ENCODE measurements at regions not wholly inside any gene's neighbourhood (a gene's known extent, or its start where the extent isn't known, plus 50 kb on each side); places are given as distances from the start of the nearest gene placed in this dataset.
"Not testable (repeated sequence)": the region's sequence is repeated elsewhere in the genome, so short reads cannot be mapped to it uniquely, and the experiment has no call there.

DNA sequence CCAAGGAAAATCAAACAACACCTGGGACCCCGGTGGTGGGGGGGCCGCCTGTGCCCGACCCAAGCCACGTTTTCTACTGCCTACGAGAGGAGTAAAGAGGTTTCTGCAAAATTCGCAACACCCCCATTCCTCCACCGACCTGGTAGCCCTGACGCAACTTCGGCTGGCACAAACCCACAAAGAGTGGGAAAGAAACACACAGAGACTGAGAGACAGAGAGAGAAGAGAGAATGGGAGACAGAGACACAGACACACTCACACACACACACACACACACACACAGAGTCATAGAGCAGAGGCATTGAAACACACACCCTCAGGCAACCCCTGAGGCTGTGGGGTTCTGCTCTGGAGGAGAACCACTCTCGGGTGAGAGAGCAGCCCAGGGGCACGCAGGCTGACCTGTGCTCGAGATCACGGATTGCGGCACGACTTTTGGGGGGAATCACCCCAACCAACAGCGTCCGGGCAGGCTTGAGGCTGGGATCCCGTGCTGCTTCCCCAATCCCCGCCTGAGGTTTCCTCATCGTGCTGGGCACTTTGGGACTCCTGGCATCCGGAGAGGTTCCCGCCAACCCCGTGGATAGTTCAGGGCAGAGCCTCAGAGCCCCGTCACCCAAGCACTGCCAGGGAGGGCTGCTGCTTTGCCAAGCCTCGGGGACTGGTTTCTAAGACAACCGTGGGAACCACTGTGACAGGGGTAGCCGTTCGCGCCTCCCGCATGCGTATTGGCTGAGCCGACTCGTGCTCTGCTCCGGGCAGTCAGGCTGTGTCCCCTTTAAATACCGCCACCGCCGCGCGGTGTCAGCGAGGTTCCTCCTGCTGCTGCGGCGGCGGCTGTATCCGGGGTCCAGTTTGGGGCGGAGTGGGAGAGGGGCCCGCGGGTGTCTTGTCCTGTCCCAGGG is 682.4 kb upstream of the TPTE start:
- no peak for DNase-seq (ENCODE audit: extremely low spot score in 2 of 2)
- intact Hi-C loops (cut with DNase I), result no loop called here
- no peak overlapping the region for H3K4me3 ChIP-seq
- no peaks in the 10 kb centered on the region for H3K4me1 ChIP-seq
- peaks cover 5% of the 10 kb centered on the region for H3K9me3 ChIP-seq
- no peaks in the 10 kb centered on the region for H3K27me3 ChIP-seq
- no peak overlapping the region for H3K27ac ChIP-seq
- TF ChIP-seq POLR2A (IDR thresholded peaks at IDR 0.05) (no peak), POLR2AphosphoS5 (IDR thresholded peaks at IDR 0.05; ENCODE audit: insufficient read depth in 1 of 2, low read depth in 1 of 2) (no peak)
- TF ChIP-seq, protein P1, sequence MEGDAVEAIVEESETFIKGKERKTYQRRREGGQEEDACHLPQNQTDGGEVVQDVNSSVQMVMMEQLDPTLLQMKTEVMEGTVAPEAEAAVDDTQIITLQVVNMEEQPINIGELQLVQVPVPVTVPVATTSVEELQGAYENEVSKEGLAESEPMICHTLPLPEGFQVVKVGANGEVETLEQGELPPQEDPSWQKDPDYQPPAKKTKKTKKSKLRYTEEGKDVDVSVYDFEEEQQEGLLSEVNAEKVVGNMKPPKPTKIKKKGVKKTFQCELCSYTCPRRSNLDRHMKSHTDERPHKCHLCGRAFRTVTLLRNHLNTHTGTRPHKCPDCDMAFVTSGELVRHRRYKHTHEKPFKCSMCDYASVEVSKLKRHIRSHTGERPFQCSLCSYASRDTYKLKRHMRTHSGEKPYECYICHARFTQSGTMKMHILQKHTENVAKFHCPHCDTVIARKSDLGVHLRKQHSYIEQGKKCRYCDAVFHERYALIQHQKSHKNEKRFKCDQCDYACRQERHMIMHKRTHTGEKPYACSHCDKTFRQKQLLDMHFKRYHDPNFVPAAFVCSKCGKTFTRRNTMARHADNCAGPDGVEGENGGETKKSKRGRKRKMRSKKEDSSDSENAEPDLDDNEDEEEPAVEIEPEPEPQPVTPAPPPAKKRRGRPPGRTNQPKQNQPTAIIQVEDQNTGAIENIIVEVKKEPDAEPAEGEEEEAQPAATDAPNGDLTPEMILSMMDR (IDR thresholded peaks at IDR 0.05), result no peak
- no peaks in the 10 kb centered on the region for H3K36me3 ChIP-seq

DNA sequence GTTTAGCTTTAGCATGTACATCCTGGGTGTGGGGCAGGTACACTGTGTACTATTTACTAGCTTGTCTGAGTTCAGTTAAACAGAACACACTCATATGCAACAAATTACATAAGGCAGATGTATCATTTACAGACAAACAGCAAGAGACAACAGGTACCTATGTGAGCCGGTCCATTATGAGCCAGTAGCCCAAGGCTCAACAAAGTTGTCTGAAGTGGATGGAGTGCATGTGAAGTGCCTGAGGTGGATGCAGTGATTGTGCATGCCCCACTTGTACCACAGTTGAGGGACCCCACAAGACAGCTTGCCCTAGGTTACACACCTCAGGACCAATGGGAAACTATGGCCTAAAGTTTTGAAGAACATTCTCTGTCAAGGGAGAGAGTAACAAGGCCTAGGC is 677.3 kb upstream of the TPTE start:
- intact Hi-C loops (cut with DNase I); H3K4me1 ChIP-seq; H3K9me3 ChIP-seq; H3K27ac ChIP-seq; DNase-seq (ENCODE audit: extremely low spot score in 2 of 2); H3K27me3 ChIP-seq; H3K36me3 ChIP-seq; H3K4me3 ChIP-seq: not testable (repeated sequence)

DNA sequence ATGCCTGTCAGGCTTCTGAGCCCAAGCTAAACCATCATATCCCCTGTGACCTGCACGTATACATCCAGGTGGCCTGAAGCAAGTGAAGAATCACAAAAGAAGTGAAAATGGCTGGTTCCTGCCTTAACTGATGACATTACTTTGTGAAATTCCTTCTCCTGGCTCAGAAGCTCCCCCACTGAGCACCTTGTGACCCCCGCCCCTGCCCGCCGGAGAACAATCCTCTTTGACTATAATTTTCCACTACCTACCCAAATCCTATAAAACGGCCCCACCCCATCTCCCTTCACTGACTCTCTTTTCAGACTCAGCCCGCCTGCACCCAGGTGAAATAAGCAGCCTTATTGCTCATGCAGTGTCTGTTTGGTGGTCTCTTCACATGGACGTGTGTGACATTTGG is 673.9 kb upstream of the TPTE start:
- intact Hi-C loops (cut with DNase I); H3K27ac ChIP-seq; H3K4me3 ChIP-seq; H3K9me3 ChIP-seq; H3K27me3 ChIP-seq; H3K4me1 ChIP-seq; H3K36me3 ChIP-seq; DNase-seq (ENCODE audit: extremely low spot score in 2 of 2): not testable (repeated sequence)

DNA sequence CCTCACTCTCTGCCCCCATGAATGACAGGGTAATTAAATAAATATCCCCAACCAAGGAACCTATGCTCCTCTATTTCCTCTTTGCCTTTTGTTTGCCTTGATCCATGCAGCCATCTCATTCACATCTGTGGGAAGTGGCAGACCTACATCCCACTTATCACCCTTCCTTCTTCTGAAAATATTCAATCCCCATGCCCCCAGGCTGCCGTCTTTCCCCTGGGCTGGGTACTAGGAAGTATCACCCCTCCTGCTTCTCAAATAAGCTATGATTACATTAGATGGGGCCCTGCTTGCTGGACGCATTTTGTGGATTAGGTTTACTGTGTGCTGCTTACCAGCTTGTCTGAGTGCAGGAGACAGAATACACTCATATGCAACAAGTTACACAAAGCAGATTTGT is 670.2 kb upstream of the TPTE start:
- intact Hi-C loops (cut with DNase I); DNase-seq (ENCODE audit: extremely low spot score in 2 of 2); H3K9me3 ChIP-seq: not testable (repeated sequence)

DNA sequence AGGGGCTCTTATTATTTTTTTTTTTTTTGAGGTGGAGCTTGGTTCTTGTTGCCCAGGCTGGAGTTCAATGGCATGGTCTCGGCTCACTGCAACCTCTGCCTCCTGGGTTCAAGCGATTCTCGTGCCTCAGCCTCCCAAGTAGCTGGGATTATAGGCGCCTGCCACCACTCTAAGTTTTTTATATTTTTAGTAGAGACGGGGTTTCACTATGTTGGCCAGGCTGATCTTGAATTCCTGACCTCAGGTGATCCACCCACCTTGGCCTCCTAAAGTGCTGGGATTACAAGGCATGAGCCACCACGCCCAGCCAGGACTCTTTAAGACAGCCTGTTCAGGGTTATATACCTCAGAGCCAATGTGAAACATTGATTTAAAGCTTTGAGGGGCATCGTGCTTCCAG is 669.7 kb upstream of the TPTE start:
- H3K9me3 ChIP-seq; H3K36me3 ChIP-seq; H3K27me3 ChIP-seq; DNase-seq (ENCODE audit: extremely low spot score in 2 of 2); H3K4me1 ChIP-seq; H3K4me3 ChIP-seq; H3K27ac ChIP-seq; intact Hi-C loops (cut with DNase I): not testable (repeated sequence)

More for the DNA sequence above, 670.2 kb upstream of the TPTE start:
- H3K4me3 ChIP-seq, H3K36me3 ChIP-seq, H3K27me3 ChIP-seq, H3K27ac ChIP-seq, H3K4me1 ChIP-seq: not testable (repeated sequence)

DNA sequence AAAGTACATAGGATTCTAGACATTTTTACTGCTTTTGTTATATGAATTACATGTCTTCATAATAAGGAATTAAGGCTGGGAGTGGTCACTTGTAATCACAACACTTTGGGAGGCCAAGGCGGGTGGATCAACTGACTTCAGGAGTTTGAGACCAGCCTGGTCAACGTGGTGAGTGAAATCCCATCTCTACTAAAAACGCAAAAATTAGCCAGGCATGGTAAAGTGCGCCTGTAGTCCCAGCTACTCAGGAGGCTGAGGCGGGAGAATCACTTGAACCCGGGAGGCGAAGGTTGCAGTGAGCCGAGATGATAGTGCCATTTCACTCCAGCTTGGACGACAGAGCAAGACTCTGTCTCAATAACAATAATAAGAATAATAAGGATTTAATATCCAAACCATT is 663.8 kb upstream of the TPTE start:
- H3K36me3 ChIP-seq; H3K4me3 ChIP-seq; H3K27me3 ChIP-seq; H3K27ac ChIP-seq; H3K9me3 ChIP-seq; H3K4me1 ChIP-seq; DNase-seq (ENCODE audit: extremely low spot score in 2 of 2); intact Hi-C loops (cut with DNase I): not testable (repeated sequence)

DNA sequence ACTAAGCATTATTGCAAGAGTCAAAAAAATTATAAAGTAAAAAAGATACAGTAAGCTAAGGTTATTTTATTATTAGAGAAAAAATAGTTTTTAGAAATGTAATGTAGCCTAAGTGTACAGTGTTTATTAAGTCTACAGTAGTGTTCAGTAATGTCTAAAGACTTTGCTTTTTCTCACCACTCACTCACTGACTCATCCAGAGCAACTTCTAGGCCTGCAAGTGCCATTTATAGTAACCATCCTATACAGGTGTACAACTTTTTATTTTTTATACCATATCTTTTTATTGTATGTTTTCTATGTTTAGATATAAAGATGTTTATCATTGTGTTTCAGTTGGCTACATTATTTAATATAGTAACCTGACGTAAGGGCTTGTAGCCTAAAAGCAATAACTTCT is 661.5 kb upstream of the TPTE start:
- DNase-seq (ENCODE audit: extremely low spot score in 2 of 2); H3K36me3 ChIP-seq; H3K27me3 ChIP-seq; H3K9me3 ChIP-seq; intact Hi-C loops (cut with DNase I); H3K27ac ChIP-seq; H3K4me1 ChIP-seq; H3K4me3 ChIP-seq: not testable (repeated sequence)

DNA sequence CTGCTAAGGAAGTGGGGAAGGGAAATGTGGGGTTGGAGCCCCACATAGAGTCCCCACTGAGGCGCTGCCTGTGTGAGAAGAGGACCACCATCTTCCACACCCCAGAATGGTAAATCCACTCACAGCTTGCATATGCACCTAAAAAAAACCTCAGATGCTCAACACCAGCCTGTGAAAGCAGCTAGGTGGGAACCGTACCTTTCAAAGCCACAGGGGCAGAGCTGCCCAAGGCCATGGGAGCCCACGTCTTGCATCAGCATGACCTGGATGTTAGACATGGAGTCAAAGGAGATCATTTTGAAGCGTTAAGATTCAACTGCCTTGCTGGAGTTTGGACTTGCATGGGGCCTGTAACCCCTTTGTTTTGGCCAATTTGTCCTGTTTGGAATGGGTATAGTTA is 658.9 kb upstream of the TPTE start:
- intact Hi-C loops (cut with DNase I); H3K4me3 ChIP-seq; H3K4me1 ChIP-seq; H3K27ac ChIP-seq; DNase-seq (ENCODE audit: extremely low spot score in 2 of 2); H3K27me3 ChIP-seq; H3K36me3 ChIP-seq: not testable (repeated sequence)
- H3K9me3 ChIP-seq, result peaks cover 19% of the 10 kb centered on the region

DNA sequence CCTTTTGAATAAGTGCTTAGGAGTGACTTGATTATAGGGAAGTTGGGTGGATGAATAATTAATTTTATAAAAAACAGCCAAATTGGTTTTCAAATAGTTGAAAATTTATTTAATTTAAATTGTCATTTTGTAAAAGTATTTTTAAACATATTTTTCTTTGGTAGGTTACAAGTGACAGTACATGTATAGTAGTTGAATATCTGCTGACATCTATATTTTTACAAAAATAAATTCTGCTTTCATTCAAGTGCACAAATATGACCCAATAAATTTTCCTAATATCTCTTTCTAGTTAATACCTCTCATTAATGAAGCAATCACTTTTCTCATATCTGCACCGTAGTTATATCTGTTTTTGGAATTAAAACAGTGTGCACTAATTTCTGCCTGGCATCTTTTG is 653.6 kb upstream of the TPTE start:
- H3K27ac ChIP-seq; intact Hi-C loops (cut with DNase I); H3K4me3 ChIP-seq; DNase-seq (ENCODE audit: extremely low spot score in 2 of 2); H3K27me3 ChIP-seq; H3K4me1 ChIP-seq; H3K36me3 ChIP-seq: not testable (repeated sequence)
- peaks cover 10% of the 10 kb centered on the region for H3K9me3 ChIP-seq

DNA sequence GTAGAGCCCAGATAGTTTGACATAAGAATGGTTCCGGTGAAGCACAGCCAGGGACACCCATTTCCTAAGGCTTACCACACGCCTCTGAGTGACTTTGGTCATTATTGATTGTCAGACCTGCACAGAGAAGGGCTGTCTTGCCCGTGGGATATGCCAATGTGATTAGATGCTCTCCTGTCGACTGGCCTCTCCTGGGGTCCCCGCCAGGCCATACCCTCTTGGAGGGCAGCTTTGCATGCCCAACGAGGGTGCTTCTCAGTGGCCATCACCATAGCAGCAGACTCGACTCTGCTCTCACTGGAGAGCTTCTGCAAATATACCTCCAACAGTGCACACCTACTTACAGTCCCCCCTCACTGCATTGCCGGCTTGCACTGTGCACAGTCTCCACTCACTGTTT is 648.3 kb upstream of the TPTE start:
- H3K36me3 ChIP-seq; H3K4me3 ChIP-seq; H3K9me3 ChIP-seq; DNase-seq (ENCODE audit: extremely low spot score in 2 of 2); H3K4me1 ChIP-seq; intact Hi-C loops (cut with DNase I); H3K27ac ChIP-seq; H3K27me3 ChIP-seq: not testable (repeated sequence)

DNA sequence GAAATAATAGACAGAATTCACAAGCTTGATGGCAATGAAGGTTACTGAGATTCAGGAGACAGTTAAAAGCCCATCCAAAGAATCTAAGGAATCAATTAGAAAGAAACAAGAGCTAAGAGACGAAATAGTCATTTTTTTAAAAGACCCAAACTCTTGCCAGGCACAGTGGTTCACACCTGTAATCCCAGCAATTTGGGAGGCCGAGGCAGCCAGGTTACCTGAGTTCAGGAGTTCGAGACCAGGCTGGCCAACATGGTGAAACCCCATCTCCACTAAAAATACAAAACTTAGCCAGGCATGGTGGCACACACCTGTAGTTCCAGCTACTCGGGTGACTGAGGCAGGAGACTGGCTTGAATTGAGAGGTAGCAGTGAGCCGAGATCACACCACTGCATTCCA is 647.2 kb upstream of the TPTE start:
- not testable (repeated sequence) for H3K9me3 ChIP-seq, H3K27ac ChIP-seq

DNA sequence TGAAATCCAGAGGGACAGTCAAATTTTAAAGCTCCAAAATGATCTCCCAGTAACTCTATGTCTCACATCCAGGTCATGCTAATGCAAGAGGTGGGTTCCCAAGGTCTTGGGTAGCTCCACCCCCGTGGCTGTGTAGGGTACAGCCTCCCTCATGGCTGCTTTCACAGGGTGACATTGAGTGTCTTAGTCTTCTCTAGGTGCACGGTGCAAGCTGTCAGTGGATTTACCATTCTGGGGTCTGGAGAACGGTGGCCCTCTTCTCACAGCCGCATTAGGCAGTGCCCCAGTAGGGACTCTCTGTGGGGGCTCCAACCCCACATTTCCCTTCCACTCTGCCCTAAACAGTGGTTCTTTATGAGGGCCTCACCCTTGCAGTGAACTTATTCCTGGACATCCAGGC is 640.0 kb upstream of the TPTE start:
- intact Hi-C loops (cut with DNase I); H3K4me3 ChIP-seq; H3K36me3 ChIP-seq; DNase-seq (ENCODE audit: extremely low spot score in 2 of 2); H3K27ac ChIP-seq; H3K27me3 ChIP-seq; H3K9me3 ChIP-seq; H3K4me1 ChIP-seq: not testable (repeated sequence)

More for the DNA sequence above, 647.2 kb upstream of the TPTE start:
- H3K4me3 ChIP-seq; DNase-seq (ENCODE audit: extremely low spot score in 2 of 2); intact Hi-C loops (cut with DNase I); H3K36me3 ChIP-seq; H3K4me1 ChIP-seq; H3K27me3 ChIP-seq: not testable (repeated sequence)

DNA sequence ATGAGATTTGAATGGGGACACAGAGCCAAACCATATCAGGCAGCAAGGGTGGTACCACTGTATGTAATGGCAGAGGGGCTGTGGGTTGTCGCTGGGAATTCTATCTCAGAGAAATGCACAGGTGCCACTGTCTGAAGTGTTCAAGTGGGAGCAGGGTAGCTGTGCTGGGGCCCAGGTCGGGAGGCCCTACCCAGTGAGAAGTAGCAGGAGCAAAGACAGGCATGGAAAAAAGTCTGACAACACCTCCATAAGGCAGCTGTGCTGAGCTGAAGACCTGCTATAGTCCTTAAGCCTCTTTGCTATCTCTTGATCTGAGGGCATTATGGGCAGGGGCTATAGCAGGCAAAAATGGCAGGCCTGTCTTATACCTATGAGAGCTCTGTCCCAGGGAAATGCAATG is 638.3 kb upstream of the TPTE start:
- H3K4me3 ChIP-seq; H3K27me3 ChIP-seq; H3K9me3 ChIP-seq; H3K4me1 ChIP-seq; DNase-seq (ENCODE audit: extremely low spot score in 2 of 2); H3K36me3 ChIP-seq; H3K27ac ChIP-seq; intact Hi-C loops (cut with DNase I): not testable (repeated sequence)
